ENCODE measurements at regions not wholly inside any gene's neighbourhood (a gene's known extent, or its start where the extent isn't known, plus 50 kb on each side); places are given as distances from the start of the nearest gene placed in this dataset.

DNA sequence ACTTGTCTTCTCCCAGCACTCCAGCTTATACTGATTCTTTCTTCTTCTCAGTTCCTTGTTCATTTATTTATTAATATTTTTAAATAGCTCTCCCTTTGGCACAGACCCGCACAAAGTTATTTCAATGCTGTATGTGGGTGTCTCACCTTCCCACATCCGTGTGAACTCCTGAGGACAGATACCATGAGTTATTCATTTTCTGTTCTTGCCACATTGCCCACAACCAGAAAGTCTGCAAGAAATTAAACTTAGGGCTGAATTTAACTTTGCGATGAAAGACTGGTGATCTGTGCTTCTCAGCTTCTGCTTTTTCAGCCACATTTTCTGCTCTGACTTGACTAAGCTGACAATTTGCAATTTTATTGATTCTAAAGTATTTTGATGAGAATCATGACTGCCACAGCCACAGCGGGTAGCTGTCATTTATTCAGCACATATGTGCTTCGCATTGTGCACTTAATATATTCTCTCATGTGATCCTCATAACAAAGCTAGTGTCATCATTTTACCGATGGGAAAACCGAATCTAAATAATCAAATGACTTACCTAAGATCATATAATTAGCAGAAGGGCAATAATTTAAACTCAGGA, 569.8 kb downstream of the EDEM1 start:
- Histone ChIP-seq H3K4me3 (ENCODE audit: low read length) (no peak overlapping the region), H4K20me1 (ENCODE audit: insufficient read depth, low read length) (no peaks in the 10 kb centered on the region), H3K9ac (ENCODE audit: low read length) (no peak overlapping the region), H3K9me2 (replicated peaks; ENCODE audit: insufficient read depth, low read length) (no peaks in the 10 kb centered on the region), H3K4me1 (ENCODE audit: low read length) (no peaks in the 10 kb centered on the region), H3F3A (ENCODE audit: insufficient read depth, low read length) (no peaks in the 10 kb centered on the region), H3K4me2 (ENCODE audit: low read depth, low read length) (no peak overlapping the region), H3K79me2 (ENCODE audit: low read length) (no peaks in the 10 kb centered on the region), H3K27me3 (replicated peaks; ENCODE audit: insufficient read depth, low read length) (no peaks in the 10 kb centered on the region), H3K27ac (ENCODE audit: low read length) (no peak overlapping the region), H3K9me3 (replicated peaks; ENCODE audit: insufficient read depth, low read length) (no peaks in the 10 kb centered on the region), H2AFZ (ENCODE audit: low read length) (no peak overlapping the region), H3K36me3 (replicated peaks; ENCODE audit: insufficient read depth, low read length) (no peaks in the 10 kb centered on the region)
- TF ChIP-seq, protein P1, sequence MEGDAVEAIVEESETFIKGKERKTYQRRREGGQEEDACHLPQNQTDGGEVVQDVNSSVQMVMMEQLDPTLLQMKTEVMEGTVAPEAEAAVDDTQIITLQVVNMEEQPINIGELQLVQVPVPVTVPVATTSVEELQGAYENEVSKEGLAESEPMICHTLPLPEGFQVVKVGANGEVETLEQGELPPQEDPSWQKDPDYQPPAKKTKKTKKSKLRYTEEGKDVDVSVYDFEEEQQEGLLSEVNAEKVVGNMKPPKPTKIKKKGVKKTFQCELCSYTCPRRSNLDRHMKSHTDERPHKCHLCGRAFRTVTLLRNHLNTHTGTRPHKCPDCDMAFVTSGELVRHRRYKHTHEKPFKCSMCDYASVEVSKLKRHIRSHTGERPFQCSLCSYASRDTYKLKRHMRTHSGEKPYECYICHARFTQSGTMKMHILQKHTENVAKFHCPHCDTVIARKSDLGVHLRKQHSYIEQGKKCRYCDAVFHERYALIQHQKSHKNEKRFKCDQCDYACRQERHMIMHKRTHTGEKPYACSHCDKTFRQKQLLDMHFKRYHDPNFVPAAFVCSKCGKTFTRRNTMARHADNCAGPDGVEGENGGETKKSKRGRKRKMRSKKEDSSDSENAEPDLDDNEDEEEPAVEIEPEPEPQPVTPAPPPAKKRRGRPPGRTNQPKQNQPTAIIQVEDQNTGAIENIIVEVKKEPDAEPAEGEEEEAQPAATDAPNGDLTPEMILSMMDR (IDR thresholded peaks at IDR 0.05; ENCODE audit: low read length): no peak
- no peak for TF ChIP-seq EZH2phosphoT487 (IDR thresholded peaks at IDR 0.05; ENCODE audit: low read length)
- TF ChIP-seq EZH2 (optimal IDR thresholded peaks at IDR 0.05; ENCODE audit: low read depth, low read length): no peak
- no peak for DNase-seq

DNA sequence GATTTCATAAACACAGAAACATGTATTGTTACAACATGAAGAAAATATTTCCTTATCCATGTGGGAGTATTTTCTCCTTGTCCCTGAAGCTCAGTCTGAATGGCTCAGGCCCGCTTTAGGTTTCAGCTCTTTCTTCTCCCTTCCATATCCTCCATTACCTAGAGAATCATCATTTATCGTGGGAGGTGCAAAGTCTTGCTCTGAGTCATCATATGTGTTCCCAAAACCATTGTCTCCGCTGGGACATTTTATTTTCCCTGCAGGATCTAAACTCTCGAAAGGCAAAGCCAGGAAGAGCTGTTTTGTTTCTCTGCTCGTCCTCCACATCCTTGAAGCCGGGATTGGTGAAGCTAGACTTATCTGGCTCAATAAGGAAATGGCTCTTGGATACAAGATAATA, 571.2 kb downstream of the EDEM1 start:
- Histone ChIP-seq H2AFZ (ENCODE audit: low read length) (no peak overlapping the region), H3K27me3 (replicated peaks; ENCODE audit: insufficient read depth, low read length) (no peaks in the 10 kb centered on the region), H4K20me1 (ENCODE audit: insufficient read depth, low read length) (no peaks in the 10 kb centered on the region)

DNA sequence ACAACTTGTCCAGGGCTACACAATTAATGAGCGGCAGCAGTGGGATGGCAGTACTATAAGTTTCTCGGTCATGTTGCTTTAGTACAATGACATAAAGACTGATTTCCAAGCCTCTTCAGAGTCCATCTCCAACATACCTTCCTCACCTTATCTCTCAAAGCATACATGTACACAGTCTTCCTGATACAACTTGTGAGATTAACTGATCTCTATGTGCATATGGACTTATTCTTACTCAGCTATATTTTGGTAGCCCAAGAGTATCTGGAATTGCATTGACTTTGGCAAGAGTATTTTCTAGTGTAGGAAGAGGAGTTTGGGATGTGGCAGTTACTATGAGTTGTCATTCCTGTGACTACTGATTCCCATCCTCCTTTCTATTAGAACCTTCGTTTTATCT, 575.0 kb downstream of the EDEM1 start:
- H3K9me2 ChIP-seq (replicated peaks; ENCODE audit: insufficient read depth, low read length): no peaks in the 10 kb centered on the region
- no peak overlapping the region for H3K9ac ChIP-seq (ENCODE audit: low read length)
- no peak overlapping the region for H3K4me3 ChIP-seq (ENCODE audit: low read length)
- TF ChIP-seq EZH2phosphoT487 (IDR thresholded peaks at IDR 0.05; ENCODE audit: low read length) (no peak), EZH2 (optimal IDR thresholded peaks at IDR 0.05; ENCODE audit: low read depth, low read length) (no peak)
- TF ChIP-seq, protein P1 (IDR thresholded peaks at IDR 0.05; ENCODE audit: low read length): no peak
- H3K4me1 ChIP-seq (ENCODE audit: low read length): no peaks in the 10 kb centered on the region
- H2AFZ ChIP-seq (ENCODE audit: low read length): no peak overlapping the region
- H3K79me2 ChIP-seq (ENCODE audit: low read length): no peaks in the 10 kb centered on the region
- DNase-seq: no peak
- H3K27me3 ChIP-seq (replicated peaks; ENCODE audit: insufficient read depth, low read length): no peaks in the 10 kb centered on the region
- no peaks in the 10 kb centered on the region for H3K36me3 ChIP-seq (replicated peaks; ENCODE audit: insufficient read depth, low read length)
- no peaks in the 10 kb centered on the region for H4K20me1 ChIP-seq (ENCODE audit: insufficient read depth, low read length)
- H3K9me3 ChIP-seq (replicated peaks; ENCODE audit: insufficient read depth, low read length): no peaks in the 10 kb centered on the region
- no peaks in the 10 kb centered on the region for H3F3A ChIP-seq (ENCODE audit: insufficient read depth, low read length)
- H3K27ac ChIP-seq (ENCODE audit: low read length): no peak overlapping the region
- H3K4me2 ChIP-seq (ENCODE audit: low read depth, low read length): no peak overlapping the region

More for the DNA sequence above, 571.2 kb downstream of the EDEM1 start:
- Histone ChIP-seq H3K27ac (ENCODE audit: low read length) (no peak overlapping the region), H3K4me1 (ENCODE audit: low read length) (no peaks in the 10 kb centered on the region), H3F3A (ENCODE audit: insufficient read depth, low read length) (no peaks in the 10 kb centered on the region), H3K9me2 (replicated peaks; ENCODE audit: insufficient read depth, low read length) (no peaks in the 10 kb centered on the region), H3K4me2 (ENCODE audit: low read depth, low read length) (no peak overlapping the region), H3K9me3 (replicated peaks; ENCODE audit: insufficient read depth, low read length) (no peaks in the 10 kb centered on the region), H3K79me2 (ENCODE audit: low read length) (no peaks in the 10 kb centered on the region), H3K4me3 (ENCODE audit: low read length) (no peak overlapping the region), H3K36me3 (replicated peaks; ENCODE audit: insufficient read depth, low read length) (no peaks in the 10 kb centered on the region), H3K9ac (ENCODE audit: low read length) (no peak overlapping the region)
- DNase-seq: no peak
- TF ChIP-seq, protein P1 (IDR thresholded peaks at IDR 0.05; ENCODE audit: low read length): no peak
- no peak for TF ChIP-seq EZH2 (optimal IDR thresholded peaks at IDR 0.05; ENCODE audit: low read depth, low read length)
- no peak for TF ChIP-seq EZH2phosphoT487 (IDR thresholded peaks at IDR 0.05; ENCODE audit: low read length)
